DMS114 treated with DMSO at 0.1 percent for 48 hours (cell line): ENCODE measurements at regions not wholly inside any gene's neighbourhood (a gene's known extent, or its start where the extent isn't known, plus 50 kb on each side); places are given as distances from the start of the nearest gene placed in this dataset.
"Not testable (repeated sequence)": the region's sequence is repeated elsewhere in the genome, so short reads cannot be mapped to it uniquely, and the experiment has no call there.

Source experiments
- DNase-seq: peaks from one replicate; lab custom pipeline; 2025; ENCODE audit not compliant: unreplicated experiment; lab: John Stamatoyannopoulos, UW

DNA sequence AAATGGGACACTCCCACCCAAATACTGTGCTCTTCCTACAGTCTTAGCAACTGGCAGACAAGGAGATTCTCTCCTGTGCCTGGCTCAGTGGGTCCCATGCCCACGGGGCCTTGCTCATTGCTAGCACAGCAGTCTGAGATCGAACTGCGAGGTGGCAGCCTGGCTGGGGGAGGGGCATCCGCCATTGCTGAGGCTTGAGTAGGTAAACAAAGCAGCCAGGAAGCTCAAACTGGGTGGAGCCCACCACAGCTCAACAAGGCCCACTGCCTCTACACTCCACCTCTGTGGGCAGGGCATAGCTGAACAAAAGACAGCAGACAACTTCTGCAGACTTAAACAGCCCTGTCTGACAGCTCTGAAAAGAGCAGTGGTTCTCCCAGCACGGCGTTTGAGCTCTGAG is 174.8 kb downstream of the COL12A1 start:
- DNase-seq = not testable (repeated sequence)

DNA sequence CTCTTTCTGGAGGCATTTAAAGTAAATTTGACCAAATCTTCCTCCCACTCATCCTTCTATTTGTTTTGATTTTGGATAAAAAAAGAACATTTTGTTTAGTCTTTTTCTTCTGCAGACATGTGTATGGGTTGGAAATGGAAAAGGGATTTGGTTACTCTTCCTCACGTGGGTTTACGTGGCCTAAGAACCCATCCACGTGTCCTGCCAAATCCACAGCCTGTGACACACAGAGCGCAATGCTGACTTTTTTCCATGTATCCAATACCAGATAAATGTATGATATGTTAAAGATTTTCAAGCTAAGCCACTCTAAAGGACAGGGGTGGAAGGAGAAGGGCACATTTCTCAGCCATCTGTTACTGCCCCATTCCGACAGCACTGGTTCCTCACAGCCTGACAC is 176.5 kb downstream of the COL12A1 start:
- DNase-seq = no peak

GRCh38 chr6:75025371-75025770 is 180.5 kb downstream of the COL12A1 start:
- DNase-seq = no peak

DNA sequence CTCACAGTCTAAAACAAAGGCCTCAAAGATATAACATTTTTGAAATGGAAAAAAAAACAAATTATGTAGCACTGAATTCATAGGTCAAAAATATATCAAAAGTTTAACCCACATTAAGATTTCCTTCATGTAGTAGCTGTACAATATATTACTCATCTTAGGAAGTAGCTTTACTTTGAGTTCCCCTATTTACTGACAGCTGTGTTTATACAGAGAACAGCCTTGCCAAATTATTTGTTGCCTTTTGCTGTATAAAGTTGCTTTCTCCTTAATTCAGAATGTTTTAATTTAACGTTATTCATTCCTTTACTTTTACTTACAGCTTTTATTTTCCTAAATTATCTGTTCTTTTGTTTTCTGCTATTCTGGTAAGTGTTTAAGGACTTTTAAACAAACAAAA is 181.0 kb downstream of the COL12A1 start:
- no peak for DNase-seq

GRCh38 chr6:75023634-75024033 is 182.2 kb downstream of the COL12A1 start:
- no peak for DNase-seq

DNA sequence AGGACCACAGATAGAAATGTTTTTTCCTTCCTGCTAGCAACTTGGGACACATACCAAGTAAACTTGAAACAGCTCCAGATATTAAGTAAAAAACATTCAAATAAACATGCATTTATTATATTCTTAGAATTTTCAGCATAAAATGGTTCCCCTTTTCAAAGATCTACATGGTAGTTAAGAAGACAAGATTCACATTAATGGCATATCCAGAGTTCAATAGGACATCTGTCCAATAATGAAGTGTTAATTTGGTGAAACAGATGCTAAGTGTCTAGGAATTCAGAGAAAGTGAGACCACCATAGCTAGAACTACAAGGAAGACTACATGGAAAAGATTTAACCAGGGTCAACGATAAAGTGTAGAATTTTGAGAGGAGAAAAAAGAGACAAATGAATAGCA is 184.9 kb downstream of the COL12A1 start:
- no peak for DNase-seq

- DNase-seq = no peak
These were observed 185.5 kb downstream of the COL12A1 start for GRCh38 chr6:75020376-75020775.

DNA sequence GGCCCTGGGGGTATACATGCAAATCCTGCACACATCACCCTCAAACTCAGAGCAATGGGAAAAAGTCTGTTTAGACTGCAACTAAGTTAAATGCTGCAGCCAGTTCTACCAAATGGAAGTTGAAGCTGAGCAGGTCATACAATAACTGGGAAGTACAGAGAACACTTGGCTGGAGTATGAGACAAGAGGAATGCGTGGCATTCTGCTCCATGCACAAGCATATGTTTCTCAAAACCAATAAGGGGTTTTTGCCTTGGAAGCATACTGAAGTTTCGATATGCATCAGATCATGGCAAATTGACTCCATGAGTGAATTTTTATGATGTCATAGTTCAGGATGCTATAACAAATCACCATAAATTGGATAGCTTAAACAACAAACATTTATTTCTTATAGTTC is 193.8 kb downstream of the COL12A1 start:
- DNase-seq = no peak

GRCh38 chr6:75003984-75004383 is 201.9 kb downstream of the COL12A1 start:
- not testable (repeated sequence) for DNase-seq

DNA sequence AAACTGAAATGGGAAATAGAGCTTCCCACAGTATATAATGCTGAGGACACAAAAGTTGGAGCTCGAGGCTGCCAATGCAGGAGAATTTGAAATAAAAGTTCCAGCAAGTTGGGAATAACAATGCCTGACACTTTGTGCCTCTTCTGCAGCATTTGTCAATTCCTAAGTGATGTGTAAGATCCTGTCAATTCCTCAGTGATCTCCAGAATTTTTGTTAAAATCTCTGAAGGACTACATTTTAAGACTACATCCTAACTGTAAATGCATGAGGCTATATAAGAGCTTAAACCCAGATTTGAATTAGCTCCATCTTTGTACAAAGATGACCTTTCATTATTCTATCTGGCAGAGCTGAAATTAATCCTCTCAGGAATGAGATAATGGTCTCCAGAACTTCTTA is 208.2 kb downstream of the COL12A1 start:
- DNase-seq = no peak

- no peak for DNase-seq
These were observed 212.7 kb downstream of the COL12A1 start for GRCh38 chr6:74993136-74993535.

DNA sequence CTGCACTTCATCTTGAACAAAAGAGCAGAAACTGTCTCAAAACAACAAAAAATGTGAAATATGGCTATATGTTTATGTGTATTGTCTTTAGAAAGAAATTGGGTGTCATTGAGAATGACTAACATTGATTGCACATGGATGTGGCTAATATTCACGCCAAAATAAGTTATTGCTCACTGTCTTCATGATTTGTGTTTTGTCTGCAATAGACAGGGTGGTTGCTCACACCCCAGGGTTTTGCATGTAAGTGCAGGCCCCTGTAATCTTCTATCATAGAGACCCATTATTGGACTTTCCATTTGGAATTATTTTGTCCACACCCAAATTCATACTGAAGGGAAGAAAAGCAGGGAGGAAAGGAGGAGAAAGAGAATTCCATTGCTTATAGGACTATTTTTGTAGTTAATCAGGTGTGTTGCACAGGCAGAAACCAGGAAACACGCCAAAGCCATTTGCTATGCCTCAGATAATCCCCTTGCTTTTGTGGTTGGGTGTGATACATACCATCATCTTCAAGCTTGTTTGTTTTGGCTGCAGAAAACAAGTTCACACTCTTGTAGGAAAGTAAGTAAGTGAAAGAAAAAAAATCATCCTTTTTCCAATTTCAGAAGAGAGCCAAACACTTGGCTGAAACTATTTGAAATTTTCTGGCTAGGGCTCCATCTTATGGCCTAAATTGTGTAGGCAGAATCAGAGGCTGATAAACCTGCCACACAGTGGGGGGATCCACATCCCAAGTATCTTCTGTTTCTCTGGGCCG is 214.1 kb downstream of the COL12A1 start:
- no peak for DNase-seq

- DNase-seq = no peak
These were observed 226.6 kb downstream of the COL12A1 start for GRCh38 chr6:74979065-74979766.

DNA sequence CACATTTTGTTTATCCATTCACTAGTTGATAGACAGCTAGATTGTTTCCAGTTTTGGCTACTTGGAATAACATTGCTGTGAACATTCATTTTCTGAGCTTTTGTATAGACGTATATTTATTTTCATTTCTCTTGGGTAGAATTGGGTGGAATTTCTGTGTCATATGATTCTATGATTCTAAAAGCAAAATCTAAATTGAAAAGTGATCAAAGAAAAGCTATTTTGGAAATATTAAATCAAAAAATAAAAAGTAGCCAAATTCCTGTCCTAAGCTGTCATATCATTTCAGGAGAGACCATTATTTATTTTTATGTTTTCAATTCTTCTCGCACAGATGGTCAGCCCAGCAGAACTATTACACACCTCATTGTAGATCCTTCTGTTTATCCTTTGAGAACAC is 229.2 kb downstream of the COL12A1 start:
- no peak for DNase-seq

DNA sequence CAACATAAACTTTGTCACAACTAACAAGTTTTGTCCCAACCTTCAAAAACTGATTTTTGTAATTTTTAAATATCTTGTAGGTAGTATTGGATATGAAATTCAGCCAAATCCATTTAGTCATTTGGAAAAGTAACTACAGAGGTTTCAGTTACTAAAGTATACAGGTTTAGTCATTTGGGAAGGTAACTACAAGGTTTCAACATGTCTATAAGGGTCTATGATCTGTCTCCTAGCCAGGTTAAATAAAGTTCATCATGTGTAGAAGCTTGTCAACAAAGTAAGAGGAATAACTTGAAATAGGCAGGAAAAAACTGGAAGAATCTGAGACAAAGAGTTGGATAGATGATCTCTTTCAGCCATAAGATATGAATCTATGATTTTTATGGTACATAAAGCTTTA is 229.8 kb downstream of the COL12A1 start:
- DNase-seq = no peak

DNA sequence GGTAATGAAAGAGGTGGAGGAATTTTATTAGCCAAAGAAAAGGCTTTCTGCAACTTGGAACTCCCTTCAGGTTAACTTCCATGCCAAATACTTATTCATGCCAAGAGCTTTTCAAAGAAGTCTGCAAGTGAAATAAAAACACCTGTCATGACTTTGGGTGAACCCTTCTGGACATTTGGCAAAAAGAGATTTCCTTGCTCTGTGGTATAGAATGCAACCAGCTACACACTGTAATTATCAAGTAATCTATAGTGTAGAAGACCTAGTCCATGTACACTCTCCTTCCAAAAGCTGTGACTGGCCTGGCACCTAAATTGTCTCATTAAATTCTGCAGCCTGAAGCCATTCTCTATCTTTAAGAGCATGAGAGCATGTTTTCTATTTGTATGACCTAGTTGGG is 232.3 kb downstream of the COL12A1 start:
- DNase-seq = no peak

DNA sequence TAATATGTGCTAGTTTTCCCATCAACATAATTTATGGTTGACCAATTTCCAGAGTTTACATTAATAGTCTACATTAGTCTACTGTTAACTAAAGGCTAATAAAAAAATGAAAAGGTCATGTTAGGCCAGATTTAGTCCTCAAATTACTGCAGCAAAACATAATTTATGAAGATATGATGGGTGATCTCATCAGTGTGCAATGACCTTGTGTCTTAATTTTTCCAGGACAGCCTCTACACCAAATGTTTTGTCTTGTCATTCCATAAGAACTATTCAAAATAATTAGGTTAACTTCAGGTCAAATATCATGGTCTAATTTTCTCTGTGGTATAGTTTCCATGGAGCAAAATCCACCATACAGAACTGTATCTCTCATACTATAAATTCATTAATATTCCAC is 234.2 kb downstream of the COL12A1 start:
- no peak for DNase-seq

- DNase-seq = no peak
These were observed 236.1 kb downstream of the COL12A1 start for GRCh38 chr6:74969591-74970267.

GRCh38 chr6:74967821-74968220 is 238.0 kb downstream of the COL12A1 start:
- DNase-seq = no peak

DNA sequence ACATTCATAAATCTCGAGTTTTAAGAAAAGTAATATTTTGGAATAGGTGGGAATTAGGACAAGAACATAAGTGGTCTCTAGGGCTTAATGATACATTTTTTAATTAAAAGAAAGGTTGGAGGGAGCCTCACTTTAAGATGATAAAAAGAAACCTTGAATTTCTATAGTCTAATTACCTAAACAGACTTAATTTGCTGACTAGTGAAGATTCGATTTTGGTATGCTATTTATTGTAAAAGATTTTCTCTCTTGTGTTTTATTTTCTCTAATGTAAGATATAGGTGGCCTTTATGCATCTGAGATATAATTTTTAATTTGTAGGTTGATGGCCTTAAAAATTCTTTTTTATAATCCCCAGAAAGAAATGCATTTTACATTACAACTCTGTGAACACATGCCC is 239.1 kb downstream of the COL12A1 start:
- no peak for DNase-seq

GRCh38 chr6:74964871-74965441 is 240.9 kb downstream of the COL12A1 start:
- no peak for DNase-seq
